ENCODE measurements at regions not wholly inside any gene's neighbourhood (a gene's known extent, or its start where the extent isn't known, plus 50 kb on each side); places are given as distances from the start of the nearest gene placed in this dataset.
A peak's percentile ranks its signal among the peaks of the same experiment; 100 is the strongest.

DNA sequence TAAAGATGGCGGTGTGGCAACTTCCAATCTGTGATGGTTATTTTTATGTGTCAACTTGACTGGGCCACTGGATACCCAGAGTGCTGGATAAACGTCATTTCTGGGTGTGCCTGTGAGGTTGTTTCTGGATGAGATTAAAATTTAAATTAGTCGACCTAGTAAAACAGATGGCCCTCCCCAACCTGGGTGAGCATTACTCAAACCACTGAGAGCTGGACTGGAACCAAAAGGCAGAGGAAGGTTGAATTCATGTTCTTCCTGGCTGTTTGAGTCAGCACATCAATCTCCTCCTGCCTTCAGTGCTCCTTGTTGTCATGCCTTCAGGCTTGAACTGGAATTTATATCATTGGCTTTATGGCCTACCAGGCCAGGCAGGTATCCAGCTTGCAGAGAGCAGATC is 190.8 kb upstream of the RGPD4 start:
- H3K27me3 Mint-ChIP-seq (ENCODE audit: low read depth, poor library complexity) = no peaks in the 10 kb centered on the region
- peaks cover 21% of the 10 kb centered on the region for H3K36me3 Mint-ChIP-seq (ENCODE audit: low read depth)
- H3K27ac Mint-ChIP-seq = no peak overlapping the region
- DNase-seq = no peak
- TF ChIP-seq, protein P1, sequence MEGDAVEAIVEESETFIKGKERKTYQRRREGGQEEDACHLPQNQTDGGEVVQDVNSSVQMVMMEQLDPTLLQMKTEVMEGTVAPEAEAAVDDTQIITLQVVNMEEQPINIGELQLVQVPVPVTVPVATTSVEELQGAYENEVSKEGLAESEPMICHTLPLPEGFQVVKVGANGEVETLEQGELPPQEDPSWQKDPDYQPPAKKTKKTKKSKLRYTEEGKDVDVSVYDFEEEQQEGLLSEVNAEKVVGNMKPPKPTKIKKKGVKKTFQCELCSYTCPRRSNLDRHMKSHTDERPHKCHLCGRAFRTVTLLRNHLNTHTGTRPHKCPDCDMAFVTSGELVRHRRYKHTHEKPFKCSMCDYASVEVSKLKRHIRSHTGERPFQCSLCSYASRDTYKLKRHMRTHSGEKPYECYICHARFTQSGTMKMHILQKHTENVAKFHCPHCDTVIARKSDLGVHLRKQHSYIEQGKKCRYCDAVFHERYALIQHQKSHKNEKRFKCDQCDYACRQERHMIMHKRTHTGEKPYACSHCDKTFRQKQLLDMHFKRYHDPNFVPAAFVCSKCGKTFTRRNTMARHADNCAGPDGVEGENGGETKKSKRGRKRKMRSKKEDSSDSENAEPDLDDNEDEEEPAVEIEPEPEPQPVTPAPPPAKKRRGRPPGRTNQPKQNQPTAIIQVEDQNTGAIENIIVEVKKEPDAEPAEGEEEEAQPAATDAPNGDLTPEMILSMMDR (IDR thresholded peaks at IDR 0.05) = no peak
- peaks cover 58% of the 10 kb centered on the region for H3K9me3 Mint-ChIP-seq
- no peak overlapping the region for H3K4me3 Mint-ChIP-seq
- H3K4me1 Mint-ChIP-seq = no peaks in the 10 kb centered on the region

DNA sequence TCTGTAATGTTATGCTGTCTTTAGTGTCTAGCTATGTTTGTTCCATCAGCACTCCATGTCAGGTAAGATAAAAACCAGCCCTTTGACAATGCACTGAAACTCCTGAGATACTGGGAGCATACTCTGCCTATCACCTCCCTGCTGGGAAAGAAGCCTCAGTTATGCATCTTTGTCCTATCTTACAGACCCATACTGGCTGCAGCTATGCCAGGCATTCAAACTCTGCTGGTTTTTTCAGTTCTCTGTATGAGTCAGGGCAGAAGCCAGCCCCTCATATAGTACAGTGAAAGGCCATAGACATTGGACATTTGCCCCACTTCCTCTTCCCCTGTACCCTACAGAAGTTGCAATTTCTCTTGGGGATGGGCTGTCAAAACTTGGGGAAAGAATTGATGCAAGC is 181.1 kb upstream of the RGPD4 start:
- TF ChIP-seq, protein P1 (IDR thresholded peaks at IDR 0.05) = no peak
- no peak for DNase-seq
- Mint-ChIP-seq H3K9me3 (peaks cover 56% of the 10 kb centered on the region), H3K4me1 (no peaks in the 10 kb centered on the region), H3K27ac (no peak overlapping the region), H3K27me3 (ENCODE audit: low read depth, poor library complexity) (no peaks in the 10 kb centered on the region), H3K36me3 (ENCODE audit: low read depth) (peaks cover 7% of the 10 kb centered on the region), H3K4me3 (no peak overlapping the region)

DNA sequence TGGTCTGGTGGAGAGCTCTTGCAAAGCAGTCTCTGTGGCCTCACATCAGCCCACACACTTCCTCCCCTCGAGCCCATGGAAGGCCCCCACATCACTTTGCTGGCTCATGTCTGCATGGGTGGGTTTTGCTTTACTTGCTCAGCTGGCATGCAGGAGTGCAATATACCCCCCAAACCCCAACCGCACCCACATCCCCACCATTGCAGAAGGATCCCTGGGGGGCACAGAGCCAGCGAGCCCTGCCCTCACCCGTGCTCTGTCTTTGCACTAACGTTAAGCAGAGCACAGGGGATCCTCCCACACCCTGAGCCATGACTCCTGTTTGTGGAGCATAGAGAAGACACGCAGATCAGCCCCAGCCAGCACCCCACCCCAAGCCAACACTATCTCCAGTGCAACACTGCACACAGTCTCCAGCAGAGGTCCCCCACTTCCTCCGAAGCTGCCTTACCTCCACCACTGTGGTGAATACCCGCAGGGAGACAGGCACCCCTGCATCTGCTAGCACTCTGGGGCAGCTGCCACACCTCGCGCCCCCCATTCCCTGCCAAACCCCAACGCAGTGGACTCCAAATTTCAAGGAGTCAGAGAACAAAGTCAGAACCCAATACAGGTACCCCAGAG is 177.8 kb upstream of the RGPD4 start:
- no peak for DNase-seq
- H3K36me3 Mint-ChIP-seq (ENCODE audit: low read depth) = no peaks in the 10 kb centered on the region
- no peak overlapping the region for H3K4me3 Mint-ChIP-seq
- no peaks in the 10 kb centered on the region for H3K4me1 Mint-ChIP-seq
- H3K27ac Mint-ChIP-seq = no peak overlapping the region
- TF ChIP-seq, protein P1 (IDR thresholded peaks at IDR 0.05) = no peak
- peaks cover 30% of the 10 kb centered on the region for H3K9me3 Mint-ChIP-seq
- H3K27me3 Mint-ChIP-seq (ENCODE audit: low read depth, poor library complexity) = no peaks in the 10 kb centered on the region

DNA sequence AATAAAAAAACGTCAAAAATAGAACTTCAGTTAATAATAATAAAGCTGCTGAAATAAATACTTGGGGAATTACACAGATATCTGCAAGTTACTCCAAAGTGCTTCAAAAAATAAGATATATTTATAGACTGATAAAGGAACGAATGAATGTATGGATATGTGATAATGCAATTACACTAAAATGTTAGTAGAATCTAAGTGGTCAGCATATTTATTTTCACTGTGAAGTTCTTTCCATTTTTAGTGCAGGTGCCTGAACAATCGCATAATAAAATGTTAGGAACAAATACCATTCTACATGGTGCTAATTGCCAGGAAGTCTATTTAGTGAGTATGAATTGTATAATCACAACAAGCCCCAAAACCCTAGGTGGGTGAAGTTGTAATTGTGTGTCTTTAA is 169.6 kb upstream of the RGPD4 start:
- Mint-ChIP-seq H3K9me3 (no peaks in the 10 kb centered on the region), H3K4me3 (no peak overlapping the region), H3K4me1 (no peaks in the 10 kb centered on the region), H3K27ac (no peak overlapping the region), H3K36me3 (ENCODE audit: low read depth) (no peaks in the 10 kb centered on the region), H3K27me3 (ENCODE audit: low read depth, poor library complexity) (peaks cover 8% of the 10 kb centered on the region)
- TF ChIP-seq, protein P1 (IDR thresholded peaks at IDR 0.05) = no peak
- no peak for DNase-seq

DNA sequence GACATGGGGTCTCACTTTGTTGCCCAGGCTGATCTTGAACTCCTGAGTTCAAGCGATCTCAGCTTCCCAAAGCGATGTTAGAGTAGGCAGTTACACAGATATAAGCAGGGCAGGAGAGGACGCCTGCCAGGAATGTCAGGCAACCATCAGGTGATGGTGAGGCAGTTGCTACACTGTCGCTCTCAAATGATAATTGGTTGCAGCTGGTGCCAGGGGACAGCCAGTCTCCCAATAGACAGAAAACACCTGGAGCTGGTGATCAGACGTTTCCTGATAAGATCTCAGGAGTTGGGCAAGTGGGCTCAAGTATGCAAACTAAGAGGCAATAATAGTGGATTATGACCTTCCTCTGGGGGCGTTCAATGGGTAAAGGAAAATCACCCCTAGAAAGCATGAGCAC is 163.1 kb upstream of the RGPD4 start:
- no peaks in the 10 kb centered on the region for H3K4me1 Mint-ChIP-seq
- H3K9me3 Mint-ChIP-seq = peaks cover 6% of the 10 kb centered on the region
- TF ChIP-seq, protein P1 (IDR thresholded peaks at IDR 0.05) = no peak
- H3K4me3 Mint-ChIP-seq = no peak overlapping the region
- DNase-seq = no peak
- no peak overlapping the region for H3K27ac Mint-ChIP-seq
- peaks cover 8% of the 10 kb centered on the region for H3K27me3 Mint-ChIP-seq (ENCODE audit: low read depth, poor library complexity)
- H3K36me3 Mint-ChIP-seq (ENCODE audit: low read depth) = no peaks in the 10 kb centered on the region

DNA sequence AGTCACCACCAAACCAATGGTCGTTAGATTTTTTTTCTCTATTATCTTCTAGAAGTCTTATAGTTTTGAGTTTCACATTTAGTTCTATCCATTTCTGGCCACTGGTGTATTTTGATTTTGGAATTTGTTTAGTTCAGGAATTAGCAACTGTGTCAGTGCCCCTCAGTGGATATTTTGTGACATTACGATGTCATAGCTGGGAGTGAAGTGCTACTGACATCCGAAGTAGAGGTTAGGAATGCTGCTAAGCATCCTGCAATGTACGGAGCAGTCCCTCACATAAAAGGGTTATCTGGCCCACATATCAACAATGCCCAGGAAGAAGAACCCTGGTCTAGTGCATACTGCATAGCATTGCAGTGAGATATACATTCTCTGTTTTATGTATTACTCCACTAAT is 157.4 kb upstream of the RGPD4 start:
- H3K36me3 Mint-ChIP-seq (ENCODE audit: low read depth) = peaks cover 13% of the 10 kb centered on the region
- no peaks in the 10 kb centered on the region for H3K4me1 Mint-ChIP-seq
- H3K4me3 Mint-ChIP-seq = no peak overlapping the region
- DNase-seq = no peak
- peaks cover 34% of the 10 kb centered on the region for H3K9me3 Mint-ChIP-seq
- H3K27ac Mint-ChIP-seq = no peak overlapping the region
- TF ChIP-seq, protein P1 (IDR thresholded peaks at IDR 0.05) = peak; percentile 9
- H3K27me3 Mint-ChIP-seq (ENCODE audit: low read depth, poor library complexity) = peaks cover 5% of the 10 kb centered on the region

Measured in nephron progenitor cell (in vitro differentiated cells).